ENCODE measurements at regions not wholly inside any gene's neighbourhood (a gene's known extent, or its start where the extent isn't known, plus 50 kb on each side); places are given as distances from the start of the nearest gene placed in this dataset.
"Not testable (repeated sequence)": the region's sequence is repeated elsewhere in the genome, so short reads cannot be mapped to it uniquely, and the experiment has no call there.

DNA sequence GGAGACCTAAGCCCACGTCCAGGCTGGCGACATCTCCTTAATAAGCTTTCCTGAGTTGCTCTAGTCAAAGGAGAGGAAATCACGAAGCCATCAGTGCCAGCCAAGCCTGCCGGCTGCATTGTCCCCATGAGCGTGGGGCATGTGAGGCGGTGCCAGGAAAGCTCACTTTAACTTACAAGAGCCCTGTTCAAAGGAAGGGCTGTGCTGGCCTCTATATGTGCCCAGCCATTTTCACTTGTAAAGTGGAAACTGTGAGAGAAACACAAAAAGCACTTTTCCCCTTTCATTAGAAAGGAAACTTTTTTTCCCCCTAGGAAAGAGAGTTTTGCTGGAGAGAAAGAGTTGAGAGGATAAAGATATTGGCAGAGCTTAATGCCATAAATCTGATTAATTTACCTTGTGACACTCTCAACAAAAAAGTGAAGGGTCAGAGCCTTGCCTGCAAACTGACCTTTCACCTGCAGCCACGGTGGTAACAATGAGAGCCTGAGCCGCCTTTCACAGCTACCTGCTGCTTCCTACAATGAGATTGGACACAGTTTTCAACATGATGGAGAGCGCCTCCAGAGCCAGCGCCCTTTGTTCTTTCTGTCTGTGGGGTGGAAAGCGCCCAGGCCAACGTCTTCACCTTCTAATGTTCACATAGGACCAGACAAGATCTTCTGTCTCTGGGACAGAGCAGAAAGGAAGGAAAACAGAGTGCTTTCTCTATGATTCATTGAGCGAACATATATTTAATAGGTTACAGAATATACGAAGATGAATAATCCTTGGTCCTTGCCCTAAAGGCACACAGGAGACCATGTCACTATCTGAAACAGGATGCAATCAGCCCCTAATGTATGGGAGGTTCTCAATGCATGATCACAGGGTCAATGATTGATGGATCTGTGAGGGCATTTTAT lies 233.1 kb upstream of the HES1 start:
- DNase-seq (ENCODE audit: low read depth in 2 of 3, low spot score in 2 of 3) = no peak

DNA sequence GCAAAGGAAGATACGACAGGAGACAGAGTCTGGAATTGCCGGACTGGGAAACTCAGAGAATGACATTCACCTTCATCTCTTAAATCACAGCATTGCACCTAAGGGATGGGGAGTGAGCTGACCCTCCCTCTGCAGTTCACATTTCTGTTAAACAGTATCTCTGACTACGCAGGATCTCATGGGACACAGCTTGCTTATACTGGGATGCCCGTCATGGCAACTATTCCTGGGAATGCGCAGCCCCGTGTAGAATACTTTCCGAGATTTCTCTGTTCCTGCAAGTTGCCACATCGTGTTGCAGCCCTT lies 232.5 kb upstream of the HES1 start:
- DNase-seq (ENCODE audit: low read depth in 2 of 3, low spot score in 2 of 3) = no peak

DNA sequence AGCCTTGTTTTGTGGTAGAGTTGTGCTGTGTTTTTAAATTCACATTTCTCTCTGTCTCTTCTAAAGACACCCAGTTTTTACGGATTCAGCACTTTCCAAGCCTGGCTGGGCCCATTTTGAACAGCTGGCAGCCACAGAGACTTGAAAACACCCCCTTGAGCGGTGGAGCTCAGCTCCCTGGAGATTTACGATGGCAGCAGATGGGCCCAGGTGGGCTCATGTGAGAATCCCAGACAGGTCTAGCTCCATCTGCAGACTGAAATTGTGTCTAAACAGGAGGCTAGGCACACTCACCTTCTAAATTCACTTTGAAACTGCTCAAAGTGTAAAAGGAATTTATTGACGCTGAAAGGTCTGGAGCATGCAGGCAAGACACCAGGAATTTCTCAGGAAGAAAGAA lies 232.0 kb upstream of the HES1 start:
- DNase-seq (ENCODE audit: low read depth in 2 of 3, low spot score in 2 of 3) = no peak

- no peak for DNase-seq (ENCODE audit: low read depth in 2 of 3, low spot score in 2 of 3)
Measured at GRCh38 chr3:193905541-193906396, 230.2 kb upstream of the HES1 start.

DNA sequence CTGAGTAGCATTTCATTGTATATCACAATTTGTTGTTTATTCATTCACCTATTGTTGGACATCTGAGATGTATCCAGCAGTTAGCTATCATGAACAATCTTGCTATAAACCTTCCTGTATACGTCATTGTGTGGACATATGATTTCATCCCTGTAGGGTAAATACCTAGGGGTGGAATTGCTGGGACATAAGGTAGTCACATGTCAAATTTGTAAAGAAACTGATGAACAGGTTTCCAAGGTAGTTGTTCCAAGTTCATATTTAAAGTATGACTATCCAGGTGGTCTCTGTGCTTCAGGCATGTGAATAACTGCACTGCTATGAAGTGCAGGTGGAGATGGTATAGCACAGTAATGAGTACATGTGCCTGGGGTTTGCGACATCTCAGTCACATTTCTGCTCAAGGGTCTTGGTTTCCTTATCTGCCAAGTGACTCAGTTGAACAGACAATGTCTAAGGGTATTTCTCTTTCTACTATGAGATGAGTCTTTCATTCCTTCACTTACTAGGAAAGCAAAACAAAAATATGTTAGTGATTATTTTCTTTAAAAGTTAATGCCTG lies 229.0 kb upstream of the HES1 start:
- no peak for DNase-seq (ENCODE audit: low read depth in 2 of 3, low spot score in 2 of 3)

GRCh38 chr3:193908181-193908744 lies 227.7 kb upstream of the HES1 start:
- DNase-seq (ENCODE audit: low read depth in 2 of 3, low spot score in 2 of 3) = no peak

DNA sequence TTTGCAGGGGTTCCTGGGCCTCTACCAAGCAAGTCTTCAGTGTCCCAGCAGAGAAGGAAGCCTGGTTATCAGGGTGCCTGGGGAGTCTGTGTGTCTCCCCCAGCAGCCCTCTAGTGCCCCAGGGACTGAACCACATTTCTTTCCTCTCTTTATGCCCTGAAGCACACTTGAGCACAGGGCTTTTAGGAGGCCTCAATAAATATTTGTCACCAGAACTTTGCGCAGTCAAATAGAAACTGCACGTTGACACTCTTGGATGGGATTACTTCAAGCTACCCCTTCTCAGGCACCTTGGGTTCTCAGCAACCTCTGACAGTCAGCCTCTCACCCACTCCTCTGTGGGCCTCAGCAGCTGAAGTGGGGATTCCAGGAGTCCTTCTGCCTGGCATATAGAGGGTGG lies 226.6 kb upstream of the HES1 start:
- no peak for DNase-seq (ENCODE audit: low read depth in 2 of 3, low spot score in 2 of 3)

DNA sequence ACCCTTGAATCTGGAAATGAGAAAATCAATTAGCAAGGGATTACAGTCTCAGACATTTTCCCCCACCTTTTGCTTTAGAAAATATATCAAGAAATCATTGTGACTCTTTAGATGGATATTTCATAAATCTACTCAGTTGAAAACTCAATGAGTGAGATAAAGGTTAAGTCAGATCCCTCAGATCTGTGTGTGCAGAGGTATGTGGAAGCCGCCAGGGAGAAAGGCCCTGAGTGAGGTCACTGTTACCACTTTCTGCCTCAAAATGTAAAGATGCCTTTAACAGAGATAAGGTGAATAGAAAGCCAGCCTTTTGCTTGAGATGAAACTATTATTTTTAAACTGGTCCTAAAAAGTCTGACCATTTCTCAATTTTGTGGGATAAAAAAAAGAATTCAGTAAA lies 225.6 kb upstream of the HES1 start:
- DNase-seq (ENCODE audit: low read depth in 2 of 3, low spot score in 2 of 3) = no peak

GRCh38 chr3:193910886-193911738 lies 224.8 kb upstream of the HES1 start:
- no peak for DNase-seq (ENCODE audit: low read depth in 2 of 3, low spot score in 2 of 3)

- no peak for DNase-seq (ENCODE audit: low read depth in 2 of 3, low spot score in 2 of 3)
Measured at GRCh38 chr3:193911784-193912340, 224.1 kb upstream of the HES1 start.

DNA sequence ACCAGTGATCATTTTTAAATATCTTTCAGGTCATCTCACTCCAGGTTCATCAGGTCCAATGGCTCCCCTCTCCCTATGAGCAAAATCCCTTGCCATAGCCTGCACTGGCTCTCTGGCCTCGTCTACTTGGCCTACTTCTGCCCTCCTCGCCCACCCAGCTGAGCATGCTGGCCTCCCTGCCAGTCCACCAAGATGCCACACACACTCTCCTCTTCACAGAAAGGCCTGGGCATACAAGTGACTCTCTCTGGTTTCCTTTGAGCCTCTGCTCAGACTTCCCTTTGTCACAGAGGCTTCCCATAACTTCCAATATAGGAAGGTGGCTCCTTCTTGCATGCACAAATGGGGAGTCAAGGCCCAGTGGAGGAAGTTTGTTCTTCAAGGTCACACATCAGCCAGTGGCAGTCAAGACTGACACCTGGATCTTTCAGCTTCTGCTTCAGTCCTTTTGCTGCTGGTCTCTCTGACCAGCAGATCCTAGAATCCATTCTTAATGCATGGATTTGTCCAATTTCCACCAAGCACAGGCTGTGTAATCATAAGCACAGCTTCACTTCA lies 223.2 kb upstream of the HES1 start:
- DNase-seq (ENCODE audit: low read depth in 2 of 3, low spot score in 2 of 3) = no peak

DNA sequence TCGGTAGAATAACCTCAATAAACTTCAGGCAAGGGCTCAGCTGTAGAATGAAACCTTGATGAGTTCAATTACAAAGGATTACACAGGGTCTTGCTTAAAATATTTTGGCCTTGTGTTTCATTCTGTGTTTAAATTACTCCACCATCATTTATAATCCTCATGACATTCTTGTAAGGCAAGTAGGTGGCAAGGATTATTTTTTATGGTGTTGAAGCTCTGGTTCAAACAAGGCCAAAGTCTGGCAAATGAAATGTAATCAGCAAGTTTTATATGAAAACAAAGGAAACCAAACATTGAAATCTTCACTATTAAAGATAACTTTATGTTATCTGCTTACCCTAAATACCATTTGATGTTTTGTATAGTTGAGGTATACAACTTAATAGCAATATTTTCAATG lies 221.3 kb upstream of the HES1 start:
- no peak for DNase-seq (ENCODE audit: low read depth in 2 of 3, low spot score in 2 of 3)

DNA sequence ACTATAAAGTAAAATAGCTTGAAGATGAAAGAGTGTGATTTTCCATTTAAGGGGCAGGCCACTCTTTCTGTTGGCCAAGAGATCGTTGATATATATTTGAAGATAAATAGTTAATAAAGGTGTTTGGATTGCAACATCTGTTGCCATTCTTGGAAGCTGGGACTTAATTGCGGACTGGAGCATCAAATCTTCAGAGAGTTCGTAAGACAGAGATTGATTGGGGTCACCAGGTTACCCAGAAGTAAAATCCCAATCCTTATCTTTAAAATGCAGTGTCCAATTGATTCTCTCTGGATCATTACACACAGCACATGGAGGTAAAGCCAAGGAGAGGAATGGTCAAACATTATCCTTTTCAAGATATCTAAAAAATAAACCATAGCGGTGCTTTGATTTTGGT lies 220.8 kb upstream of the HES1 start:
- DNase-seq (ENCODE audit: low read depth in 2 of 3, low spot score in 2 of 3) = no peak

DNA sequence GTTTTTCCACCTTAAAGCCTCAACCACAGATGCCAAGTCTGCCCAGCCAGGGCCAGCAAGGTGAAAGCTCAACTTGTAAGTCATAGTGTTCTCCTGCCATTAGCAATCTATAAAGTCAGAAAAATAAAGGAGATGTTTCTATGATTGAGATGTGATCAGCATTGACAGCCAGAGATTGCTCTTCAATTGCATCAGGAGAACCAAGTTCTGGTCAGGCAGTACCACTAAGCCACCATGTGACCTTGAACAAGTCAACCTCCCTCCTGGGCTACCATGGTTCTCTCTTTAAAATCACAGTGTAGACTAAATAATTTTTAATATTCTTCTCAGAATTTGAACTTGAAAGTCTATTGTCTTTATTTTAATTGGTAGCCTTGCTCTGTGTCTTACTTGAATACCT lies 220.3 kb upstream of the HES1 start:
- DNase-seq (ENCODE audit: low read depth in 2 of 3, low spot score in 2 of 3) = no peak

DNA sequence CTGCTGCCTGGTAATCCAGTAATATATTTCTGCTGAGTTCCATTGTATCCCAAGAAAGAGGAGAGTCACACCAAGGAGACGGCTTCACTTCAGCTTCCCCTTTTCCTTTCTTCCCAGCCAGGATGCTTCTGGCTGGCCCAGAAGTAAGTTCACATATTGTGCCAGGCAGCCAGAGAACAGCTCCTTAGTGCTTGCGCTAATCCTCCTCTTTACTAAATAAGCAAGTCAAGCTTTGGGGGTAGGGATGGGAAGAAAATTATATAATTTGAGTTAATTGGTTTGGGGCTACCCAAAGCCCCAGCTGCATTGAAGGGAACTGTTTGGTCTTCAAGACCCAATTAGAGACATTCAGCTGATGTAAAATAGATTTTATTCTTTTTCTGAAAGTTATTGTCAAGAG lies 218.8 kb upstream of the HES1 start:
- no peak for DNase-seq (ENCODE audit: low read depth in 2 of 3, low spot score in 2 of 3)

GRCh38 chr3:193921465-193921864 lies 214.5 kb upstream of the HES1 start:
- no peak for DNase-seq (ENCODE audit: low read depth in 2 of 3, low spot score in 2 of 3)

DNA sequence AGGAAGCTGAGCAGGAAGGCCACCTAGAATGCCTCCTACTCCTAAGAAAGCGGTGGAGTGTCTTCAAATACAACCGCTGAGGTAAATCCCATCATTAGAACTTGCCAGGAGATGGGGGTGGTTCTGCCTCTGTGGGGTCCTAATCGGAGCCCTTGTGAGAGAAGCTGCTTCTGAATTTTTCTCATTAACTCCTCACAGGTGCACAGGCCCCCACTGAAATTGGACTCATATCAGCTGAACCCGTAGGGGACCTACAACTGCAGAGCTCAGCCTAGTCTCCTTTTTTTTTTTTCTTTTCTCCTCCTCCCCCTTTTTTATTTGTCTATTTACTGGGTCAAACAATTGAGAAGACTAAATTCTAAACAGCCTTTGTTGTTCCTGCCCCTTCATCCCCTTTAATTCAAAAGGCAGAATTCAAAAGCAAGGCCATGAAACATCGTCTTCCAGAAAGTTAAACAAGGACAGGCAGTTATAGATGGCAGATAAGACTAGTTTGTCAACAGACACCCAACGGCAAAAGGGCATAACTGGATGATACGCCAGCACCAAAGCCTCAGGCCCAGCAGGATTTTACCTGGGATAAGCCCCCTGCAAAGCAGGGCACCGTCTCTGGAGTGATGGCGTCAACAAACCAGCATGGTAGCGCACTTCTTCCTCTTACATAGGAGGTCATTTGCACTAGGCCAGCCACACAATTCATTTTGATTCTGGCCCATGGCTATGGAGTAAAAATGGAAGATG lies 213.7 kb upstream of the HES1 start:
- no peak for DNase-seq (ENCODE audit: low read depth in 2 of 3, low spot score in 2 of 3)

- not testable (repeated sequence) for DNase-seq (ENCODE audit: low read depth in 2 of 3, low spot score in 2 of 3)
Measured at GRCh38 chr3:193923958-193924357, 212.0 kb upstream of the HES1 start.

- not testable (repeated sequence) for DNase-seq (ENCODE audit: low read depth in 2 of 3, low spot score in 2 of 3)
Measured at GRCh38 chr3:193926071-193926470, 209.9 kb upstream of the HES1 start.

Measured in activated CD8-positive, alpha-beta memory T cell treated with anti-CD3 and anti-CD28 coated beads for 48 hours (primary cell).